GM19463 (cell line): ENCODE measurements at regions not wholly inside any gene's neighbourhood (a gene's known extent, or its start where the extent isn't known, plus 50 kb on each side); places are given as distances from the start of the nearest gene placed in this dataset.

Experiments used
- ATAC-seq: cut with Tn5 transposase; IDR thresholded peaks from one replicate; pipeline ENCODE4 v1.9.1; 2021; ENCODE audit warnings: mild to moderate bottlenecking, moderate library complexity; ENCODE audit not compliant: unreplicated experiment

DNA sequence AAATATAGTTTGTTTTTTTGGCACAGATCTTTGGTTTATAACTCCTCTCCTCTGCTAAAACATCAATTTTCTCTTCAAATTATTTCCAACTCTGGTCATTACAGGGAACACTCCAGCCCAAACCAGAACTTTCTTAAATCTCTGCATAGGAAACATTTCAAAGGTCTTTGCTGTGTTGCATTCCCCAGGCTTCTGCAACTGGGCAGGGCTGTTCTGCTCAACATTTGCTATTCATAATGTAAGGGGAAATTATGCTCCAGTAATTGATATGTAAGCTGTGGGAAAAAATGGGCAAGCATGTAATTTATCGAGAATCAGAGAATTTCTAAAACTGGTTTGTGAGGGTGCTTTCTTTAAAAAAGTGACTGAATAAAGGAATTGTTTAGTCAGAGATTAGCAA lies 410.4 kb downstream of the TUSC7 start:
- no peak for ATAC-seq

DNA sequence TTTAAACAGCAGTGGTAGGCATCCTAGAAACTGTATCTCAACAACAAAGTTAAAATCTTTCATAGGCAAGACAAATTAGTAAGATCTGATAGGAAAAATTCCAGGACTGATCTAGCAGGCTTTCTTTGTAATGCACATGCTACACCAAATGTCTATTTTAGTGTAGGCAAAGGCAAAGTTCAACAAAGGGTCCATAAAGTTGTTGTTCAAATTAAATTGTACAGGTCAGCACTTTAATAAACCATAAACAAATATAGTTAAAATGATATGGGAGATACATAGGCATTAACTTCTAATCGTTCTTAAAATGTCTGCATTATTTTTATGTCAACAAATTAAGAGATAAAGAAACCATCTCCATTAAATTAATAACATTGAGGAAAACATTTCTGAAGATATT lies 413.0 kb downstream of the TUSC7 start:
- no peak for ATAC-seq

DNA sequence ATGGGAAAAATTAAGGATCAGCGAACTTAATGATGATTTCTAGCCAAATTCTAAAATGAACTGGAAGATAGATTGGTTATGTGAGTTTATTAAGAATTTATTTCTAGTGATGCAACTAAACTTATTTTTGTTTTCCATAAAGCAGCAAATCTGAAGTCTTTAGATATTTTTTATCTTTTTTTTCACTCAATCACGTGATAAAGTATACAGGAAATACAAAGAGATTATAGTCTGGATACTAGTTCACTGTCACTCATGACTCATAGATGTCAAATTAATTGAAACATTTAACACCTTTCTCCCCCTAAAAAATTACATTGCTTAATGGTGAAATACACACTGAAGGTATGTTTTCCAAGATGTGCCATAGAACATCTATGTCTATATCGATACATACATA lies 416.9 kb downstream of the TUSC7 start:
- ATAC-seq = no peak

DNA sequence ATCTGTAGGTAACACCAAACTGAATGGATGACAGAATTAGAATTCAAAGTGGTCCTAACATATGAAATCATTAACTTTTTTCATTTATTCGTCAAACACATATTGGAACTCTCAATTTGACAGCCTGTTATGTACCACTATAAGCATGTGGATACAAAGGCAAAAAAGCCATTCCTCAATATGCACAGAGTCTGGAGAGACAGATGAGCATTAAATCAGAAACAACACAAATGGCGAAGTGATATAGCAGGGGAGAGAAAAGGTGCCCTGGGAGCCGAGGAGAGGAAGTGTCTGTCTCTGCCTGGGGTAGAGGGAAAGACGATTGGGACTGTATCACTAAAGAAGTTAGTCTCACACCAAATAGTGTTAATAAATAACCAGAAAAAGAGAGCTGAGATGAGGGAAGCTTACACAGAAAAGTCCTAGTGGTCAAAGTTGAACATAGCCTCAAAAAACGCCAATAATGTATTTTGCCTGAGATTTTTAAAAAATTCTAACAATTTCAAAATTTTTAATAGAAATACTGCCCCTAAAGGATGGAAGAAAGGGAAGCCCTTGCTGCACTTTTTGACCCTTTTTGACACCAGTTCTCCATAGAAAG lies 417.5 kb downstream of the TUSC7 start:
- ATAC-seq = peak; percentile 56

DNA sequence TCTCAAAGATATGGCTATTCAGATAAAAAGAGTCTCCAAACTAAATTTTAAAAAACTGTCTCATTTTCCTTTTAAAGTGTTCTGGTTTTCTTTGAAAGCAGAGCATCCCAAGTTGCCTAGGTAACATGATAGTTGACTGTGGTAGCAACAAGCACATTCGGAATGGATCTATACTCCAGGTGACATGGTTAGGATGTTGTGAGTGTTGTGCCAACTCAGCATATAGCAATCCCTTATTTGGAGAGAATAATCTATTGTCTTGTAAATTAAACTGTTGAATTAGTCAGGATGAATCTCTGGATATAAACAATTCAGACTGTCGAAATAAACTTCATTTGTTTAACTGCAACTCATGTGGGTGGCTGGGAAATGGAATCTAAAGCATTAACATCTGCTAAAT lies 418.6 kb downstream of the TUSC7 start:
- ATAC-seq = no peak

DNA sequence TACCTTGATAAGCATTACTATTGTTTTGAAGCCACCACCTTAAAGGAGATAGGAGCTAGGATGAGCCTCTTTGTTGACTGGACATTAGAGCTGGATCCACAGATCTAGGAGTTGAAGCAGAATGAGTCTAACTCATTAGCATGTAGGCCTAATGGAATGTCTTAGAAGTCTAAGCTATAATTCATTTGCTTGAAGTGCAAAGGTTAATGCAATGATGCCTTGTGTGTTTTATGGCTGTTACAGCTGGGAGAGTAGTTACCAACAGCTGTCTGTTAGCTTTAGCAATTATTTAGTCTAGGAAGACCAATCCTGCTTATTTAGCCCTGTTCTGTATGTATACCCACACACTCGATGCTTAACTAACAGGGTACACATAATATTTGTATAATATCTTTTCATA lies 419.3 kb downstream of the TUSC7 start:
- no peak for ATAC-seq

DNA sequence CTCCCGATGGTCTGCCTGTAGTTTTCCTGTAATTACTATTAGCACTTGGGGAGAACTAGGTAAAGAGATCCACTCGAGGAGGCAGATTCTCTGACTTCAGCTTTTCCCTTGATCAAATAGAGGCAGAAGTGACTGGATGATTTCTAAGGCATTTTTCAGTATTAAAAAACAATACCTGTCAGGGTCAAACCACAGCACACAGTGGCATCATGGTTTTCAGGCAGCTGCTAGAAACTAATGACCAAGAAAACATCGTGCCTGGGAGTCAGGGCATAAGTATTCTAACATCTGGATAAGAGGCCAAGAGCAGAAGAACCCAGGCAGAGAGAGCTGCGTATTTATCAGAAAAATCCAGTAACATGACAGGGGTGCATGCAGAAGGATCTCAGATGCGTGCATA lies 419.9 kb downstream of the TUSC7 start:
- ATAC-seq = no peak

DNA sequence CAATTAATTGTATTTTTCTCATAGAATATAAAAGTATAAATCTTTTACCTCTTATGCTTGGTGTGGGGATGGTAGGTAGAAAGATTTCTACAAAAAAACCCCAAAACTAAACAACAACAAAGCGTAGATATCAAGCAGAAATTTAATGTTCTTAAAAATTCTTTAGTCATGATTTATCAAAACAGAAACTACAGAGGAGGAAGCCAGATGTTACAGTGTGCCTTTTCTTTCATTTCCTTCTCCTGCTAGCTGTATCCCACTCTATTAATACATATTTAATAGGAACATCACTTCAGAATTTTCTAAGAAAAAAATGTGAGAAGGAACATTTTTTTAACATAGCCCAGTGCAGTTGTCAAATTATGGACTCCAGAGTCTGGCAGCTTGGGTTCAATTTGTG lies 420.6 kb downstream of the TUSC7 start:
- ATAC-seq = no peak

DNA sequence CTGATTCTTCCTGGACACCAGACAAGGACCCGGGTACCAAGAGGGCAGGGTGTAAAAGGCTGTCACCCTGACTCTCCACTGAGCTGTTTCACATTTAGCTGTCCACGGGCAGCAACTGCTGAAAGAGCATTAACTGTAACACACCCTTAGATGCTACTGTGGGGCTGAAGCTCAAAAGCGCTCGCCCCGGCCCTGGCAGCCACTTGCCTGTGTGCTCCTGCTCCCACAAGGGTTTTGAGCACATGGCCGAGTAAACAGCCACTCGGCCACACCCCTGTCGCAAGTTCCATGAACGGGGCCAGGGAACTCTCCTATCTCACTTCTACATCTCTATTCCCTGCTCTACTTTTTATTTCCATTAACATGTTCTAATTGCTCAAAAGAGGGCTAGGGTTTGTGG lies 421.7 kb downstream of the TUSC7 start:
- ATAC-seq = no peak

DNA sequence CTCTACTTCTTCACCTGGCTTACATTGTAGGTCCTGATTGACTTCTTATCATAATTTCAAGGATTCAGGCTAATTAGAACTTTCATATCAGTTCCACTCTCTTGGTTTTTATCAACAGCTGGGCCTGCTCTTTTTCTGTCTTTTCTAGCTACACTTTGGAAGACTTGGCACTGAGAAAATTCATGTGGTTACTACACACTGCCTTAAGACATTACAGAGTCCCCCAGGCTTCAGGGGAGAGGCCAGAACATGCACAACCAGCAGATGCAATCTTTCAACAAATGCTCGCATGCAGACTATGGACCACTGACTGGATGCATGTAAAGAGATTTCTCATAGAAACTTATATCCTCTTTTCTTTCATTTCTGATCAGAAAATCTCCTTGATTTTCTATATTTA lies 423.5 kb downstream of the TUSC7 start:
- ATAC-seq = no peak

DNA sequence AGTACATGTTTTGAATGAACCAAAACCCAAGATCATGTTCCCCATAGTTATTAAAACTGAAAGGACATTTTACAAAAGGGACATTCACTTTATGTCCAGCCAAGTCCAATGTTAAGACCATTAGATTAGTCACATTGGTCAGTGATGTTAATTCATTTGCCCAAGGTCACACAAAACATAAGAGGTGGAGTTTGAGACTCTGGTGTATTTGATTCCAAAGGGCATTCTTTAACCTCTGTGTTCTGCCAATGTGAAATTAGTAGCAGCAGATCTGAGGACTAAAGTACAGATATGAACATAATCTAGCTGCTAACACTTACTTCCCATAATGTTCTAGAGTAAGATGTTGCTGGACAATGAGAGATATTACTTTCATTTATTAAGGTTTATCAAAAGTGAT lies 425.6 kb downstream of the TUSC7 start:
- ATAC-seq = no peak

DNA sequence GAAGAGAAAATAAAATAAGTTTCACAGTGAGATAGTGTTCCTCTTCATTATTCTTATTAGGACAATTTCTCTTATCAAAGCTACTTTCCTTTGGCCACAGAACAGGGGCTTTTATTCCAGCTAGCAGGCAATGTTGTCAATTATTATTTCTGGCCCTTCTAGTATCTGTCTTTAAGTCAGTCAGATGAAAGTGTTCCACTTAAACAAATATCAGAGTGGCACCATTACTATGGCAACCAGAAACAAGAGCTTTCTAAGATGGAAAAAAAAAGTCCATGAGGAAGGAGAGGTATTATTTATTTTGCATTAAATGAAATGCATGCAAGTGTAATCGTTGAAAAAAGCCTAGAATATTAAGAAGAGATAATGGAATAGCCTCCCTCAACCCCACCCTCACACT lies 426.4 kb downstream of the TUSC7 start:
- ATAC-seq = no peak

DNA sequence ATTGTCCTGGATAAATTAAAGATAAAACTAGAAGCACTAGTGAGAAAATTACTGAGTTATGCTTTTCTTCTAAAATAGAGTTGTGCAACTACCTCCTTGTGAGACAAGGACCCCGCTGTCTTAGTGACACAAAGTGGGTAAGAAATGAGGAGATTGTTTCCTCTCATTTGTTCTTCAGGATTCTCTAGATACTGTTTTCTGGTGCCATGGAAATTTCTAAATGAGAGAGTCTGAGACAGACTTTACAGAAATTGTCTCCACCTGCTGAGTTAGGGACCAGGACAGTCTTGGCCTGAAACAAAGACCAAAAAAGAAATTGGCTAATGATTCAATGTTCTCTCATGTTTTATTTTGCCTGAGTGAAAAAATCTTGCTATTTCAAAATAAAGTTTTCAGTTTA lies 427.5 kb downstream of the TUSC7 start:
- no peak for ATAC-seq

DNA sequence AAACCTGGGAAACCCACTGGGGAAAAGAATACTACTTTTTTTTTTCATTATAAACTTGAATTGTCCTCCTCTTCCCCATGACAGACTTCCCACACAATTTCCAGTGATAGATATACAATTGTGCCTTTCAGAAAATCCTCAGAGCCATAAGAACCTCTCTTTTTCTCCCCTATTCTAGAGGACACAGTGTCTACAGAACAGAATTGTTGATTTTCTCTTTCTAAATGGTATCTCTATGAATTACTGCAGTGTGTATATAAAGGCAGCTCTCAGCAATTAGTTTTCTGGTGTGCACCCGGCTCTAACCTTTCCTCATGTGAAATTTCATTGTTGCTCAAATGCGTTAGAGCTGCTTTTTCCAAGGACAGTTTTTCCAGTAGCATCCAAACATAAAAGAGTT lies 430.1 kb downstream of the TUSC7 start:
- ATAC-seq = no peak

DNA sequence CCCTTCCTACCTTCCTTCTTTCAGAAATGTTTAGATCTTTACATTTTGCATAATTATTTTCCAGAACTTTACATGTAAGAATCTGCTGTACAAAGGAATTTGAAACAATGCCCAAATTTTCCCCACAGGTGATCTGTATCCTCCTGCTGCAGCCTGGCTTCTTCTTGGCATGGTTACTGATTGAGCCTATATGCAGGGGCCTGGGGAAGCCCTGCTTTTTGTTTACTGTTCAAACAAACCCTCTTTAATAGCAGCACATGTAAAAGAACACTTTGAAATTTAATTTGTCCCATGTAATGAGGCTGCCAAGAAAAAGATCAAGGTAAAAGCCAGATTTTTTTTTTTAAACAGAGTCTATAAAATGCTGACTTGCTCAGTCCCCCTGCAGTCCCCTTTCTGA lies 432.2 kb downstream of the TUSC7 start:
- no peak for ATAC-seq

DNA sequence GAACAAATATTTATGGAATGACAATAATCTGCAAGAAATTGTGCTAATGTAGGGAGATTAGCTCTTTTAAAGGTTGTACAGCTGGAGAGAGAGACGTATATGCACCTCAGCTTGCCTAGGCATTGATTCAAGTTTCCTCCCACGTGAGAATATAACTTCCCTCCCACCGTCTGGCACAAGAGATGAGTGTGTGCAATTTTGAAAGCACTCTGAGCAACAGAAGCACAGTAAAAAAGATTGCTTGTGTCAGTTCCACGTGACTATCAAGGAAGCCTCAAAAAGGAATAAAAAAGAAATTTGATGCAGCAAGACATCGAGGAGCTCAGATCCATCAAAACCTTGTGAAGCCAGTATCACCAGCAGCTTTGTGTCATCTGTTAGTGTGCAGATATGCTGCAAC lies 435.3 kb downstream of the TUSC7 start:
- ATAC-seq = no peak

DNA sequence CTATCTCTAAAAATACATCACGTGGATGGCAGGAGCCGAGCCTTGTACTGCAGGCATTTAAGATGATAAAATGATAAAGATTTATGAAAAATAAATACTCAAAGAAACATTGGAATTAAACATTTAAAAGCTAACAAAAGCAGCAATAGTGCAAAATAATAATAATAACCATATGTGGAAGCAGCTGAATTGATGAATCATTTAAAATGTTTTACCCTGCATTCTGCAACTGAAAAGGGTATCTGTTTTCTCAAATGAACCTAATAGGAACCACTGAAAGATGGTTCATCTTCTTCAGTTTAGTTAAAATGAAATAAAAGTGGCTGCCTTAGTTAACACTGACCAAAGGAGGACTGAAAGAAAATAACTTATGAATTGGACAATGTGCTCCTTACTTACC lies 436.1 kb downstream of the TUSC7 start:
- no peak for ATAC-seq

DNA sequence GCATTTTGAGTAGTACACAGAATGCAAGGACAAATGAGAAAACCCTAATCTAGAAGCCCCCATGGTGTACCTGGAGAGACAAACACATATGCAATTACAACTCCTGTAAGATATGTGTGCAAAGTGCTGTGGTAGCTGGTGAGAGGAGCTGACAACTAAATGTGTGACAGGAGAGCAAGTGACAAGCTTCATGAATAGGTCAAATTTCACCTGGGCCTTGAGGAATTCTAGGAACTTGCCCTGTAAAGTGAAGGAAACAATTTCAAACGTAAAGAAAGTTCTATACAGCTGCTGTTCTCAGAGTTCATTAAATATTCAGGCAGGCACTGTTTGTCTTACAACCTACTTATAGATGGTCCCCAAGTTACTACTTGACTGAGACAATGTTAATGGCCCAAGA lies 437.0 kb downstream of the TUSC7 start:
- ATAC-seq = no peak

DNA sequence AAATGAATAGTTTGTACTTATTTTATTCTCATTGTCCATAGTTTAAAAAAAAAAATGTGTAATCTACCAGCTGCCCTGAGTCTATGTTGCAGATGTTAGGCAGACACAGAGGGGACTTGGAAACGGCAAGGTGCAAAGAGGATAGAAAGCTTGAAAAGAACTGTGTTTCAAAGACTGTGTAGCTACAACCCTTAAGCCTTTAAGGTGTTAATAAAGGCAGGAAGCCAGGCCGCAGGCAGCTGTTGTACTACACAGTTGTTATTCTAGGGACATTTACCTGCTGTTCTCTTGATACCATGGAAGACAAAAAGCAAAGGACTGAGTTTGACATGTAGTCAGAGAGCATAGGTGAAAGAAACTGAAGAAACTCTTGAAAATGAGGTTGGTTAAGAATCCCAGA lies 440.0 kb downstream of the TUSC7 start:
- no peak for ATAC-seq

DNA sequence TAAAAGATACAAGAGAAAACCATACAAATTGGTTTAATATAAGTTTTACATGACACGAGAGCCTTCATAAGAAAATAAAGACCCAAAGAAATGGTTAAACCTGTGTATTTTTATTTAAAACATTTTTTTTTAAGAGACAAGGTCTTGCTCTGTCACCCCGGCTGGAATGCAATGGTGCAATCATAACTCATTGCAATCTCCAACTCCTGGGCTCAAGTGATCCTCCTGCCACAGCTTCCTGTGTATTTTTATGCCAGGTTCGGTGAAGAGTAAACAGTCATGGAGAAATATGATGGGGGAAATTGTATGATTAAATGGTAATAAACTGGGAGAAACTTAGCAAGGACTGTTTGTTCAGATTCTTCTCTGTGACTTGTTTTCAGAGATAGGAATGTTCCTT lies 441.0 kb downstream of the TUSC7 start:
- no peak for ATAC-seq

DNA sequence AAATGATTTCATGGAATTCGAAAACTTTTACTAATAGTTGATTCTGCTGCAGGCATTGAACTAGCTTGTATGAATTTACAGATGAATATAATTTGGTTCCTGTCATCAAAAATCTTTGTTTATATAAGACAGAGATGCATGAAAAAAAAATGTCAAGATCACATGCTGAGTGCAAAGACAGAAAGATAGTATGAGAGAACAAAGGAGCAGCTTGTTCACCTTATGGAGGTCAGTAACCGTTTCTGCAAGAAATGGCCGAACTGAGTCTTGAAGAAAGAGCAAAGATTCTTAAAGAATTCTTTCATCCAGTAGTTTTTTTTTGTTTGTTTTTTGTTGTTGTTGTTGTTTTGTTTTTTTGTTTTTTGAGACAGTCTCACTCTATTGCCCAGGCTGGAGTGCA lies 450.6 kb downstream of the TUSC7 start:
- no peak for ATAC-seq

DNA sequence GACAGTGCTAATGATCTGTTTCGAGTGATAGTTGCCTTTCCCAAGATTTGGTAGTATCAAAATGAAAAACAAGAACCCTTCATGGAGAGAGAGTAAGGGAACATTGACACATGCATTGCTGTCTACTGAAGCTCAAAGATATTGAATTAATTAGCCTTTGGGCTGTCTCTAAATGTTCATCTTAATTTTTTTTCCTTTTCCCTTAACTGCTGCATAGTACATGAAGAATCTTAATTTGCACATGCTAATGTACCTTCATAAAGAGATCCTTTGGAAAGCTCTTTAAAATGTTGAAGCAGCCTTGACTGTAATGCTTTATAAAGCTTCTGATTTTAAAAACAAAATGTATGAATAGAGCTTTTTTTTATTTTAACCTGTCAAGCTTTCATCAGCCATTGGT lies 452.2 kb downstream of the TUSC7 start:
- ATAC-seq = no peak

DNA sequence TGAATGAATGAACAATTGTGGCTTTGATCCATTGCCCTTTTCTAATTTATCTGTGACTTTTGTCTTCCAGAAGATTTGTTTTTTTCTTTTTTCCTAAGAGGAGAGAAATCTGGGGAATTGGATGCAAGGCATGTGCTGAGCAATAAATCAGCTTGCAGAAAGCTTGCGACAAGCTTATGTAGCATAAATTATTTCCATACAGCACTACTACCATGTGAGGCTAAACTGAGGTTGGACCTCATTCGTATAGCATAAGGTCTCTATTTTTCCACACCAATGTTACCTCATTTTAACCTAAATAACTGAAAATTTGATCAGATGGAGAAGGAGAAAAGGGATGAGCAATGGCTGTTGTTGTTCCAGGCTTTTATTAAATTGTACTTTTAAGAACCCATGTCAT lies 455.6 kb downstream of the TUSC7 start:
- ATAC-seq = no peak

DNA sequence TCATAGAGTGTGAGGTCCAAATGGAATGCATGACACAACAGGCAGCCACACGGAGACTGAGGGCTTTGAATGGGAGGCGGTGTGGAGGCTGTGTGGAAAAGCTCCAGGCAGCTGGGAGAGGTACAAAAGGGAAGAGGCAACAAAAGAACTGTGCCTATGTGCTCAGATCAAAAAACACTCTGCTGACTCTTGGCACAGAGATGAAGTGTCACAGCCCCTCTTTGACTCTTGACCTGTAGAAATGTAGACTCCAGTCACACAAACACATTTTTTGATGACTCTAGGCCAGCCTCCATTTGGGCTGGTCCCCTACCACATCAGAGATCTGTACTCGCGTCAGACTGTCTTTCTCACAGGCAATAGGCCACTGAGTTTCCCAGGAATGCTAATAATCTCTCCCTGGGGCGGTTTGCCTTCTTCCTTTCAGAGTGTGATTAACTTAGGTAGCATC lies 456.0 kb downstream of the TUSC7 start:
- no peak for ATAC-seq
